AG04450 (cell line): ENCODE measurements at regions not wholly inside any gene's neighbourhood (a gene's known extent, or its start where the extent isn't known, plus 50 kb on each side); places are given as distances from the start of the nearest gene placed in this dataset.
"Not testable (repeated sequence)": the region's sequence is repeated elsewhere in the genome, so short reads cannot be mapped to it uniquely, and the experiment has no call there.

Experiments used
- CTCF ChIA-PET: fragments of 300-600, 350-600 bp; formaldehyde crosslinking; extraction: SDS; loops from one replicate; lab custom pipeline; 2022; ENCODE audit warnings: antibody characterized with exemption, inconsistent platforms; lab: Charles Lee
- POLR2A ChIA-PET: fragments of 350-600 bp; formaldehyde crosslinking; extraction: SDS; loops from one replicate; lab custom pipeline; 2021; ENCODE audit warnings: antibody characterized with exemption, inconsistent platforms; lab: Yijun Ruan, JAX
- DNase-seq: peaks from one replicate; pipeline ENCODE4 v3.0.0-alpha.2; 2011; ENCODE audit warnings: low read depth, low spot score
- H3K27ac ChIP-seq: one replicate; pipeline ENCODE4 v1.5.1; 2012; ENCODE audit warnings: low read depth, low read length, control low read depth
- H3K27me3 ChIP-seq: one replicate; pipeline ENCODE4 v1.6.0; 2012; ENCODE audit warnings: low read length; ENCODE audit not compliant: control insufficient read depth, insufficient read depth
- H3K4me3 ChIP-seq: 2 replicates; pipeline ENCODE4 v1.5.1; 2011; ENCODE audit warnings: mild to moderate bottlenecking, low read depth, low read length, control low read depth
- H3K9me3 ChIP-seq: 2 replicates; pipeline ENCODE4 v1.5.1; 2012; ENCODE audit warnings: low read length; ENCODE audit not compliant: control insufficient read depth, insufficient read depth
- TF ChIP-seq, protein P1 (sequence below): IDR thresholded peaks from 2 replicates; pipeline ENCODE4 v1.5.1; 2011; ENCODE audit warnings: low read depth, low read length, control low read depth, inconsistent platforms

DNA sequence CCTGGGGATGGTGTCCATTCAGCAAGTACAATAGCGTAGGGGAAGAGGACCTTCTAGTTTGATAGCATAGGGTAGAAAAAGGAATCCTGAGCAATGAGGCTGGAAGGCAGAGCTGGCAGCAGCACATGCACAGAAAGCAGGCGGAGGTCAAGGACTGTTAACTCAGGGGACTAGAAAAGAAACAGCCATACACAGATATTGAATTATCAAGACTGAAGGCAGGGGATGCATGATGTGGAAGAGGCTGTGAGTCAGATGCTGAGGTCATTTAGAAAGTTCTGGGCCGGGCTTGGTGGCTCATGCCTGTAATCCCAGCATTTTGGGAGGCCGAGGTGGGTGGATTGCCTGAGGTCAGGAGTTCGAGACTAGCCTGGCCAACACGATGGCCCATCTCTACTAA, 65.6 kb downstream of the OPTC start:
- DNase-seq, result no peak
- ChIA-PET CTCF (no interaction called here), POLR2A (interaction anchor here (1.9 to 2.3 kb wide), 2 partner anchors 25 to 47 kb away, joined by 7 read pairs; no protein-coding TSS in a partner anchor)
- Histone ChIP-seq H3K27ac (peak overlapping the region; percentile 88), H3K4me3 (no peak overlapping the region), H3K9me3 (no peaks in the 10 kb centered on the region; the same call in 1 of the 2 replicates), H3K27me3 (no peaks in the 10 kb centered on the region)
- TF ChIP-seq, protein P1, sequence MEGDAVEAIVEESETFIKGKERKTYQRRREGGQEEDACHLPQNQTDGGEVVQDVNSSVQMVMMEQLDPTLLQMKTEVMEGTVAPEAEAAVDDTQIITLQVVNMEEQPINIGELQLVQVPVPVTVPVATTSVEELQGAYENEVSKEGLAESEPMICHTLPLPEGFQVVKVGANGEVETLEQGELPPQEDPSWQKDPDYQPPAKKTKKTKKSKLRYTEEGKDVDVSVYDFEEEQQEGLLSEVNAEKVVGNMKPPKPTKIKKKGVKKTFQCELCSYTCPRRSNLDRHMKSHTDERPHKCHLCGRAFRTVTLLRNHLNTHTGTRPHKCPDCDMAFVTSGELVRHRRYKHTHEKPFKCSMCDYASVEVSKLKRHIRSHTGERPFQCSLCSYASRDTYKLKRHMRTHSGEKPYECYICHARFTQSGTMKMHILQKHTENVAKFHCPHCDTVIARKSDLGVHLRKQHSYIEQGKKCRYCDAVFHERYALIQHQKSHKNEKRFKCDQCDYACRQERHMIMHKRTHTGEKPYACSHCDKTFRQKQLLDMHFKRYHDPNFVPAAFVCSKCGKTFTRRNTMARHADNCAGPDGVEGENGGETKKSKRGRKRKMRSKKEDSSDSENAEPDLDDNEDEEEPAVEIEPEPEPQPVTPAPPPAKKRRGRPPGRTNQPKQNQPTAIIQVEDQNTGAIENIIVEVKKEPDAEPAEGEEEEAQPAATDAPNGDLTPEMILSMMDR, result no peak

- DNase-seq, CTCF ChIA-PET, H3K9me3 ChIP-seq, POLR2A ChIA-PET, H3K27me3 ChIP-seq, H3K4me3 ChIP-seq, H3K27ac ChIP-seq: not testable (repeated sequence)
Observed at GRCh38 chr1:203561761-203562160, 64.9 kb upstream of the ATP2B4 start.

DNA sequence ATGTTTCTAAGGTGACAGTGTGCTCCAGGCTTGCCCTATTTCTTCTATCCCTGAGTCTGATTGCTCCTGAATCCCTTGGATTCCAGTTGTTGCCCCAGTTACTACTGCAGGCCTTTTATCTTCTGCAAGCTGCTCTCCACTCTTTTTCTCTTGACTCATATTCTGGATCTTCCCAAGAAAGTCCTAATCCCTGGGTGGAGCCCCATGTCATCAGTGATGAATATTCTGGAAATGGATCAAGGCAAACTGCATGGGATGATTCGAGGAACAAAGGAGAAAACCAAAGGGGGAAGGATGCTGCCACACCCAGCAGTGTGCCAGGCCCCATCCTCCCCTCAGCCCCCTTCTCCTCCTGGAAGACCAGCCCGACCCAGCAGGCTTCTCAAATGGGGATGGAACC, 63.3 kb upstream of the ATP2B4 start:
- Histone ChIP-seq H3K27ac (no peak overlapping the region), H3K4me3 (no peak overlapping the region), H3K27me3 (no peaks in the 10 kb centered on the region), H3K9me3 (no peaks in the 10 kb centered on the region)
- no peak for DNase-seq
- CTCF ChIA-PET, result no interaction called here
- TF ChIP-seq, protein P1, result no peak
- POLR2A ChIA-PET, result no interaction called here

DNA sequence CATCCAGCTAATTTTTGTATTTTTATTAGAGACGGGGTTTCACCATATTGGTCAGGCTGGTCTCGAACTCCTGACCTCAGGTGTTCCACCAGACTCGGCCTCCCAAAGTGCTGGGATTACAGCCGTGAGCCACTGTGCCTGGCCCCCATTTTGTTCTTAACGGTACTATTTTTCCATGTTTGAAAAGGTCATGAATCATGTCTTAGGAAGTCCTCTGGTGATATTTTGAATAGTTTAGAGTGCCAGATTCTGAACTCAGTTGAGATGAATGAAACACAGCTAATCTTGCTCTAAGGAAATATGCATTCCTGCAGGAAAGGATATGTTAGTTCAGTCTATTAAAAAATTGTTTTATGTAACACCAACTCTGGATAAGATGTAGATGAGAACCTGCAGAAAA, 62.6 kb upstream of the ATP2B4 start:
- H3K27ac ChIP-seq, result no peak overlapping the region
- ChIA-PET CTCF (no interaction called here), POLR2A (no interaction called here)
- no peak overlapping the region for H3K4me3 ChIP-seq
- no peaks in the 10 kb centered on the region for H3K27me3 ChIP-seq
- TF ChIP-seq, protein P1, result no peak
- H3K9me3 ChIP-seq, result no peaks in the 10 kb centered on the region
- no peak for DNase-seq

- CTCF ChIA-PET, result no interaction called here
- Histone ChIP-seq H3K4me3 (no peak overlapping the region), H3K27me3 (no peaks in the 10 kb centered on the region), H3K9me3 (no peaks in the 10 kb centered on the region), H3K27ac (no peak overlapping the region)
- no peak for DNase-seq
- POLR2A ChIA-PET, result no interaction called here
- TF ChIP-seq, protein P1, result no peak
Observed at GRCh38 chr1:203565049-203565448, 61.6 kb upstream of the ATP2B4 start.

DNA sequence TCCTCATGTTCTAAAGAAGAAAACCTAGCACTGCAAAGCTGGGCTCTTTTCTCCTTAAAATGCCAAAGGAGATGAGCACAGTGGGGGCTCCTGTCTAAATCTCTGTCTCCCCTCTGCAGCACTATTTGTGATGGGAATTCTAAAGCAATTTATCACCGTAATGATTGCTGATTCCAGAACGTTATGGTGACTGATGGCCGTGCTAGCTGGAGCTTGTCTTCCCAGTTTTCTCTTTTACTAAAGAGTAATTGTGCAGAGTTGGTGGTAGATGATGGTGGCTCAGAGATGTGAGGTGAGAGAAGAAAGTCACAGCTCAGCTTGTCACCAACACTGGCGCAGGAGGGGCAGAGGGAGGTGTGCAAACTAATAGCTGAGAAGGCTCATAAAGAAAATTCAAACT, 60.7 kb upstream of the ATP2B4 start:
- CTCF ChIA-PET, result no interaction called here
- POLR2A ChIA-PET, result no interaction called here
- Histone ChIP-seq H3K27ac (no peak overlapping the region), H3K9me3 (no peaks in the 10 kb centered on the region), H3K4me3 (no peak overlapping the region), H3K27me3 (no peaks in the 10 kb centered on the region)
- DNase-seq, result no peak
- TF ChIP-seq, protein P1, result no peak

DNA sequence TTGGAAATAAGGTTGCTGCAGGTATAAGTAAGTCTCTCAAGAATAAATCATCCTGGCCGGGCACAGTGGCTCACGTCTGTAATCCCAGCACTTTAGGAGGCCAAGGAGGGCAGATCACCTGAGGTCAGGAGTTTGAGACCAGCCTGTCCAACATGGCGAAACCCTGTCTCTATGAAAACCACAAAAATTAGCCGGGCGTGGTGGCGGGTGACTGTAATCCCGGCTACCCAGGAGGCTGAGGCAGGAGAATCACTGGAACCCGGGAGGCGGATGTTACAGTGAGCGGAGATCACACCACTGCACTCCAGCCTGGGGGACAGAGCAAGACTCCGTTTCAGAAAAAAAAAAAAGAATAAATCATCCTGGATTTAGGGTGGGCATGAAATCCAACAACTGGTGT, 59.7 kb upstream of the ATP2B4 start:
- POLR2A ChIA-PET, DNase-seq, CTCF ChIA-PET, H3K9me3 ChIP-seq, H3K27ac ChIP-seq, H3K4me3 ChIP-seq, H3K27me3 ChIP-seq: not testable (repeated sequence)
